DMS53 treated with DMSO at 0.1 percent for 48 hours (cell line): ENCODE measurements at regions not wholly inside any gene's neighbourhood (a gene's known extent, or its start where the extent isn't known, plus 50 kb on each side); places are given as distances from the start of the nearest gene placed in this dataset.

Source experiments
- DNase-seq: peaks from one replicate; lab custom pipeline; 2025; ENCODE audit not compliant: unreplicated experiment; lab: John Stamatoyannopoulos, UW

DNA sequence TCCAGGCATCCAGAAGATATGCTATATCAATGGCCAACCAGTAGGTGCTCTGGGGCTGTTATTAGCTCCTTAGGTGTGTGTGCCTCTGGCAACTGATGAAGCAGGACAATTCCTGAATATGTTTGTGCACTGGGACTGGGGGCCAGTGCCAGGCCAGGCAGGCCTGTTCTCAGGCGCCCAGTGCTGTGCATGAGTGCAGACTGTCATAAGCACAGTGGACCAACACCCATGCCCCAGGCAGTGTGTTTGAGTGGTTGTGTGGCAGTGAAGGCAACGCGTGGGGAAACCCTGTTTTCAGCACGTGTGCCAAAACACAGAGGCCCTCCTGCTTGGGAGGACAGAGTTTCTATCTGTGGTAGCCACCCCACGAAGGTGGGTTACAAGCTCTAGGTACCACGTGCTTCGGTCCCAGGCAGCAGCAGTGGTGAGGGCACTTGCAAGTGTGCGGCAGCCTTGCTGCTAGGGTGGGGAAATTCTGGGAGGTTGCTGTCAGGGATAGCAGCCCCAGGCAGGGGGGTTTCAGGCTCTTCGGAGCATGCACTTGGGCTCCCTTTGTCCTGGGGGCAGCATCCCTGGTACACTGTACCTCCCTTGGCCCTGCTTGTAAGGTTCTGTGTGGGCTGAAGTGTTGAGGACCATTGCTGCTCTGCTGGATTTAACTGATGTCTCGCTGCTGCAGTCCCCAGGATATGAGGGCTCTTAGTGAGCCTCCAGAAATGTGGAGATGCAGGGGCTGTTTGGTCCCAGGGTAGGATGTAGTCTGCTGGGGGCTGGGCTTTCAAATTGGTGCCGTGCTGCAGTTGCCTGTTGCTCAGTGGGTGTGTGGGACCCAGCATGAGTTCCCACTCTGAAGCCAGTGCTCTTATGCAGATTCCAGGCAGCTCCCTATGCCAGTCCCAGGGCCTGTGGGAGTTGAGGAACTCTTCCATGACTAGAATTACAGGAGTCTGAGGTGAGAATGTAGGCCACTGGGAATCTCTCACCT is 280.9 kb downstream of the RPRM start:
- no peak for DNase-seq

DNA sequence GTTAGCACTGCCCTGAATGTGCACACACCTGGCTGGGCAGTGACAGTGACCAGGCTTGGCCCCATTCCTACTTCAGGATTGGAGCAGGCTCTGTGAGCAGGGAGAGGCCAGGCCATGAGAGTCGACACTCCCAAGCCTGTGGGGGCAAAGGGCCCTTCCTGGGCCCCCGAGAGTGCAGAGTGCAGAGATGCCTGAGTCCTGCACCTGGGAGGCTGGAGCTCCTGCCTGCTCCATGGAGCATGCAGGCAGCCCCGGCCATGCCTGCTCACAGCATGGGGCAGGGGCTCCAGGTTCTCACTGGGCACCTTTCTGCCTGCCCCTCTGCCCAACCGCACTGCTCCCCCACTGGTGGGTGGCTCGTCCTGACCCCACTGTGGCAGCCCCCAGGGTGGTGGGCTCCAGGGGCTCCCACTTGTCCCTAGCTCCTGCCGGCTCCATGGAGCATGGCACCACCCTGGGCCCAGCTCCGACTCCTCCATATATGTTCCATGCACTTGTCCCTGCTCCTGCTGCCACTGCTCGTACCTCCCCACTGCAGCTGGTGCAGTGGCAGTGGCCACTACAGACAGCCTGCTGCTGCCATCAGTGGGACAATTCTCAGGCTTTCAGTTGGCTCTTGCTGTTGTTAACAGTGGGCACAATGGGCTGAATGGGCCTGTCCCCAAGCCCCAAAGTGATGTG is 282.0 kb downstream of the RPRM start:
- DNase-seq = no peak

DNA sequence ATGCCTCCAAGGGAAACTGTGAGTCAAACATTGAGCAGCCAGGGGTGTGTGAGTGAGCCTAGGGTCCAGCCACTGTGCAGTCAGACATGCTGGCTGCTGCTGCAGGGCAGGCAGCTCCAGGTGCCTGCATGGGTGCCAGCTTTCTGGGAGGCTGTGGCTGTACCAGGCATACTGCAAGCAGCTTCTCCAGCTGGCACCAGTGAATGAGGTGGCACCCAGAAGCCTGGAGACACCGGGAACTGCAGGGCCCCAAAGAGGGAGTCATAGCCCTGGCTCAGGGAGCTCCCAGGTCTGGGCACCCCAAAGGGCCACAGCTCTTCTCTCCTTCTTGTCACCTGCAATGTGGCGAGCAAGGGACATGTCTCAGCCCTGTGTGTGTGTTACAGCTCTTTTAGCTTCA is 283.2 kb downstream of the RPRM start:
- DNase-seq = no peak

DNA sequence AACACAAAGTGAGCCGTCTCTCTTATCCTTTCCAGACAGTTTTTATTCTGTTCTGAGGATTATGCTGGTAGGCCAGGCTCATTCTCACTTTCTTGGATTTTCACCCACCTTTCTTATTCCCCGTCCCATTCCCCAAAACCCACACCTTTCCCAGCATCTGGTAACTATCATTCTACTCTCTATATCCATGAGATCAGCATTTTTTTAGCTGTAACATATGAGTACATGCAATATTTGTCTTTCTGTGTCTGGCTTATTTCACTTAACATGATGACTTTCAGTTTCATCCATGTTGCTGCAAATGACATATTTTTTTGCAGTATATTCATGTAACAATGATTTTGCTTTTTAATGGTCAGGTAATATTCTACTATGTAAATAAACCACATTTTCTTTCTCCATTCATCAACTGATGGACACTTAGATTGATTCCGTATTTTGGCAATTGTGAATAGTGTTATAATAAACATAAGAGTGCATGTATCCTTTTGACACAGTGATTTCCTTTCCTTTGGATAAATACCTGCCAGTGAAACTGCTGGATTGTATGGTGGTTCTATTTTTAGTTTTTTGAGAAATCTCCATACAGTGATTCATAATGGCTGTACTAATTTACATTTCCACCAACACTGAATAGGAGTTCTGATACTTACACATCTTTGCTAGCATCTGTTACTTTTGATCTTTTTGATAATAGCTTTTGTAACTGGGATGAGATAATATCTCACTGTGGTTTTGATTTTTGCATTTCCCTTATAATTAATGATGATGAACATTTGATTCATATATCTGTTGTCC is 289.3 kb downstream of the RPRM start:
- DNase-seq = no peak

DNA sequence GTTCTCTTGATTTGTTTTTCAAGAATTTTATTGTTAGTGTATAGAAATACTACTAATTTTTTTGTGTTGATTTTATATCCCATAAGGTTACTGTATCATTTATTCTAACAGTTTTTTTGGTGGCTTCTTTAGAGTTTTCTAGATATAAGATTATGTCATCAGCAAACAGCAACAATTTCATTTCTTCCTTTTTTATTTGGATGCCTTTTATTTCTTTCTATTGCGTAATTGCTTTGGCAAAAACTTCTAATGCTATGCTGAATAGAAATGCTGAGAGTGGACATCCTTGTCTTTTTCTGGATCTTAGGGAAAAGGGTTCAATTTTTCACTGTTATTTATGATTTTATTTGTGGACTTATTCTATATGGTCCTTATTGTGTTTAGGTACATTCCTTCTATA is 298.8 kb downstream of the RPRM start:
- no peak for DNase-seq

- DNase-seq = no peak
Measured at GRCh38 chr2:153169609-153170008, 309.0 kb downstream of the RPRM start.

- no peak for DNase-seq
Measured at GRCh38 chr2:153165021-153165420, 313.5 kb downstream of the RPRM start.

DNA sequence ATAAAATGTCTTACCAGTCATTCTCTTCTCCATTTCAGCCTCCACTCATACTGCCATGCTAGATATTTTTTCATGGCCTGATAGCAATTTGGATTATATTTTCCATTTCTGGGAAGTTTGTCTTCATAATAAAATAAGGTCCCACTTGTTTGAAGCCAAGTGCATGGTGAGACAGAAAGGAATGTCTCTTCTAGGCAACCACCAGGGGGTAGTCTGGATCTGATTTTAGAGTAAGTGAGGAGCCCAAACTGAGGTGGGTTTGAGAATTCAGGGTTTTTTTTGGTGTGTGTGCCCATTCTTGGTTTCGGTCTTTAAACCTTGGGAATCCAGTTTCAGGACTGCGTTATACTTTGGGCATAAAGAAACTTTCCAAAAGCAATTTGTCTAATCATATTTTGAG is 315.5 kb downstream of the RPRM start:
- peak; percentile 3 for DNase-seq

- no peak for DNase-seq
Measured at GRCh38 chr2:153156743-153157142, 321.8 kb downstream of the RPRM start.

- DNase-seq = no peak
Measured at GRCh38 chr2:153152036-153152435, 326.5 kb downstream of the RPRM start.

GRCh38 chr2:153145470-153145978 is 333.0 kb downstream of the RPRM start:
- DNase-seq = no peak

DNA sequence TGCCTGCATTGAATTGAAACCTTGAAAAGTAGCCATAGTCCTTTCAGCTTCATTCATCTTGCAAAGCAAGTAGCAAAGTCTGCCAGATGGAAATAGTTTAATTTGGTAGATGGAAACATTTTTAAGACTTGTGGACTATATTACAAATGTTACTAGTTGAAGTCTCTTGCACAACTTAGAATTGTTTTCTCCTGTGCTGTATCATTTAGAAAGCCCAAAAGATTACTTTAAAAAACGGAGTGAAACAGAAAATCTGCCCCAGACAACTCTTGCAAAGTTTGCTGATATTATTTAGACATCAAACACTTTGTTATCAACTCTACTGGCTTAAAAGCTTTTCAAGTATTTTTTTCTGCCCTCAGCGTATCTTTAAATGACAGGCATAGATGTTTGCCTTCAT is 335.0 kb downstream of the RPRM start:
- DNase-seq = no peak

DNA sequence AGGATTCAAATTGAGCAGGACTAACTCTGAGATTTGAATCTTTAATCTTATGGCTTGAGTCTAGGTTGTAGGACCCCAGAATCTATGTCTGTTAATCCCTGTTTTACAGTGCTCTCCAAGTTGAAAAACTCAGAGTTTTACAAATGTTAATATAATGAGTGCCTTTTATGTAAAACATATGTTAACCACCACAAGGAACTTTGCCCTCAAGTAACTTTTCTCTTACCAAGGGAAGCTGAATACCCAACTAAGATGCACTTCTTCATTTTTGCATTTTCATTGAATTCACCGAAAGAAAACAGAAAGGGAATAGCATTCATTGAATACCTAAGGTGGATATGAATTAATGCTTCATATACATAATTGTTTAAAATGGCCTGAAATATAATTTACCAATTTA is 338.1 kb downstream of the RPRM start:
- no peak for DNase-seq

GRCh38 chr2:153138651-153139375 is 339.7 kb downstream of the RPRM start:
- no peak for DNase-seq

GRCh38 chr2:153136216-153136615 is 342.3 kb downstream of the RPRM start:
- DNase-seq = no peak

GRCh38 chr2:153134725-153135124 is 343.8 kb downstream of the RPRM start:
- DNase-seq = no peak

DNA sequence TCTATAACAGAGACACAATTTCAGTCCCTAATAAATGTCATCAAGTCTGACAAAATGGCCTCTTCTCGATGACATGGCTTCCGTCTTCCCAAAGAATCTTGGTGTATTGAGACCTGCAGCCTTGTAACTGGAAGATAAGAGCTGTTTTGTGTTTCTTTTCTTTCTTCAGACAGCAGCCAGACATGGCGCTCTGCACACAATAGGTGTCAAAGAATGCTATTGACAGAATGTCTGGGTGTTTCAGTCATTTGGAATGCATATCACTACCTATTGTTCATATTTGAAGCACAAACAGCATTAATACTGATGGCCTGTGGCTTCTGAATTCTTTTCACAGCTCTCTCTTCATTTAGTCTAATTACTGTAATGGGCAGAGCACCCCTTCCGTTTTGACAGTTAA is 344.8 kb downstream of the RPRM start:
- DNase-seq = no peak

DNA sequence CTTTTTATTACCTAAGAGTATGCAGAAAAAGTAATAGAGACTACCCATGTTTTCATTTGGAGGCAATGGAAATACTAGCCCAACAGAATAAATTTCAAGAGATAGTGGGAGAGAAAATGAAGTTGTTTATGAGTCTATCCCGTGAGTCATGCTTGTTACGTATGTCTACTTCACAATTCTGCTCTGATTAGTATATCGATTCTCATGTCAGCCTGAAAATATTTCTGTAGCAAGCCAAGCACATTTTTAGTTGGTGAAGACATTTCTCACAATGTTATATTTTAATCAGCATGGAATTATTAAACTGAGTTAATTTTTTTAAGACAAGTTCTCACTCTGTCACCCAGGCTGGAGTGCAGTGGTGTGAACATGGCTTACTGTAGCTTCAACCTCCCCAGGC is 346.1 kb downstream of the RPRM start:
- DNase-seq = no peak

GRCh38 chr2:153115141-153115540 is 363.4 kb downstream of the RPRM start:
- DNase-seq = no peak

DNA sequence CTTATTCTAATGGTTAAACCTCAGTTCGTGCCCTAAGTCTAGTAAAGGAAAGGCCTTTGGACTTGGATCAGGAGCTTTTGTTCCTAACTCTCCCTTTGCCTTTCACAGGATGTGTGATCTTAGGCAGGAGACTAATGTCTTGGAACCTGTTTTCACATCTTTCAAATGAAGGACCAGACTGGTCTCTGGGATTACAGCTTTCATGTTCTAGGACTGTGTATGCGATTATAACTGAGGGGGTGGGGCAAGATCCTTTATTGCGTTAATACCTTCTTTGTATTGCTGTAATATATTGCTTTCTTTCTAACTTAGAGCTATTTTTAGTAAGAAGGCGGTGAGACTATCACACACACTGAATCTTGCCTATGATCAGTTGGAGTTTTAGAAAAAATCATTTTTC is 368.1 kb downstream of the RPRM start:
- DNase-seq = no peak

- no peak for DNase-seq
Measured at GRCh38 chr2:153109793-153110192, 368.8 kb downstream of the RPRM start.
